ENCODE measurements at regions not wholly inside any gene's neighbourhood (a gene's known extent, or its start where the extent isn't known, plus 50 kb on each side); places are given as distances from the start of the nearest gene placed in this dataset.

GRCh38 chr10:64286533-64286932 is 765.3 kb downstream of the REEP3 start:
- TF ChIP-seq, protein P1, sequence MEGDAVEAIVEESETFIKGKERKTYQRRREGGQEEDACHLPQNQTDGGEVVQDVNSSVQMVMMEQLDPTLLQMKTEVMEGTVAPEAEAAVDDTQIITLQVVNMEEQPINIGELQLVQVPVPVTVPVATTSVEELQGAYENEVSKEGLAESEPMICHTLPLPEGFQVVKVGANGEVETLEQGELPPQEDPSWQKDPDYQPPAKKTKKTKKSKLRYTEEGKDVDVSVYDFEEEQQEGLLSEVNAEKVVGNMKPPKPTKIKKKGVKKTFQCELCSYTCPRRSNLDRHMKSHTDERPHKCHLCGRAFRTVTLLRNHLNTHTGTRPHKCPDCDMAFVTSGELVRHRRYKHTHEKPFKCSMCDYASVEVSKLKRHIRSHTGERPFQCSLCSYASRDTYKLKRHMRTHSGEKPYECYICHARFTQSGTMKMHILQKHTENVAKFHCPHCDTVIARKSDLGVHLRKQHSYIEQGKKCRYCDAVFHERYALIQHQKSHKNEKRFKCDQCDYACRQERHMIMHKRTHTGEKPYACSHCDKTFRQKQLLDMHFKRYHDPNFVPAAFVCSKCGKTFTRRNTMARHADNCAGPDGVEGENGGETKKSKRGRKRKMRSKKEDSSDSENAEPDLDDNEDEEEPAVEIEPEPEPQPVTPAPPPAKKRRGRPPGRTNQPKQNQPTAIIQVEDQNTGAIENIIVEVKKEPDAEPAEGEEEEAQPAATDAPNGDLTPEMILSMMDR (IDR thresholded peaks at IDR 0.05): no peak
- TF ChIP-seq EZH2phosphoT487 (IDR thresholded peaks at IDR 0.05): no peak

Measured in neural progenitor cell (in vitro differentiated cells).